SH-SY5Y (cell line): ENCODE measurements at regions not wholly inside any gene's neighbourhood (a gene's known extent, or its start where the extent isn't known, plus 50 kb on each side); places are given as distances from the start of the nearest gene placed in this dataset.

Experiments used
- GATA2 ChIP-seq: IDR thresholded peaks from 2 replicates; pipeline ENCODE4 v1.6.1; 2011; ENCODE audit warnings: mild to moderate bottlenecking, low read depth, low read length
- GATA3 ChIP-seq: IDR thresholded peaks from 2 replicates; pipeline ENCODE4 v1.6.1; 2011; ENCODE audit warnings: low read depth, mild to moderate bottlenecking, low read length, moderate library complexity

GRCh38 chr12:19641235-19642080, 202.2 kb downstream of the AEBP2 start:
- TF ChIP-seq GATA3 (no peak), GATA2 (no peak)
